Gastroesophageal sphincter (tissue), 3 donors: ENCODE measurements at regions not wholly inside any gene's neighbourhood (a gene's known extent, or its start where the extent isn't known, plus 50 kb on each side); places are given as distances from the start of the nearest gene placed in this dataset.

Source experiments
- EP300 ChIP-seq: sonication (generic); formaldehyde crosslinking; IDR thresholded peaks from one replicate; pipeline ENCODE4 v1.6.1; 2017; ENCODE audit warnings: antibody characterized with exemption, mild to moderate bottlenecking
- POLR2A ChIP-seq, 2 donors: fragments of 450-650 bp; IDR thresholded peaks; one replicate each; pipeline ENCODE4 v1.6.1; 2017; ENCODE audit warnings: antibody characterized with exemption in 2 of 2, mild to moderate bottlenecking in 2 of 2, moderate library complexity in 1 of 2
- POLR2AphosphoS5 ChIP-seq: sonication (generic); formaldehyde crosslinking; IDR thresholded peaks from one replicate; pipeline ENCODE4 v1.6.1; 2017; ENCODE audit warnings: antibody characterized with exemption
- TF ChIP-seq, protein P1 (sequence below), 4 experiments: fragments of 200-600 bp in 2 of 4; fragments of 450-650 bp in 2 of 4; sonication (generic) in 1 of 4; IDR thresholded peaks; one replicate each; pipeline ENCODE4 v1.5.1; 2017 to 2019; ENCODE audit warnings: antibody characterized with exemption in 4 of 4, mild to moderate bottlenecking in 2 of 4, moderate library complexity in 2 of 4

DNA sequence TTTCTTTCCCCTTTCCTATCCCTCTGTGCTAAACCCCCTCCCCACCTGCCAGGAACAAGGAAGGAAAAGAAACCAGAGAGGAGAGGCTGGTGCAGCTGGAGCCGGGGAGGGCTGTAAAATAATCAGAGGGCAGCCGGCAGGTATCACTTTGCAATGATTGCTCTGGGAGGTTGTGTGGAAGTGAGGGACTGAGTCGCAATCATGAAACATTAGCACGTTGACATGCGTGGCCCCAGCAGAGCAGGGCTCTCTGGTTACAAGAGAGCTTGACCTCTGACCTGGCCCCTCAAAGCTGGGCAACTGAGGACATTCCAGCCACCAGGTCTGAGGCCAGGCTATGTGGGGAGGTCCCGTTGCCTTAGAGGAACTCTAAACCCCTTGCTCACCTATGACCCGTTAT, 170.8 kb upstream of the BDNF start:
- TF ChIP-seq, protein P1, sequence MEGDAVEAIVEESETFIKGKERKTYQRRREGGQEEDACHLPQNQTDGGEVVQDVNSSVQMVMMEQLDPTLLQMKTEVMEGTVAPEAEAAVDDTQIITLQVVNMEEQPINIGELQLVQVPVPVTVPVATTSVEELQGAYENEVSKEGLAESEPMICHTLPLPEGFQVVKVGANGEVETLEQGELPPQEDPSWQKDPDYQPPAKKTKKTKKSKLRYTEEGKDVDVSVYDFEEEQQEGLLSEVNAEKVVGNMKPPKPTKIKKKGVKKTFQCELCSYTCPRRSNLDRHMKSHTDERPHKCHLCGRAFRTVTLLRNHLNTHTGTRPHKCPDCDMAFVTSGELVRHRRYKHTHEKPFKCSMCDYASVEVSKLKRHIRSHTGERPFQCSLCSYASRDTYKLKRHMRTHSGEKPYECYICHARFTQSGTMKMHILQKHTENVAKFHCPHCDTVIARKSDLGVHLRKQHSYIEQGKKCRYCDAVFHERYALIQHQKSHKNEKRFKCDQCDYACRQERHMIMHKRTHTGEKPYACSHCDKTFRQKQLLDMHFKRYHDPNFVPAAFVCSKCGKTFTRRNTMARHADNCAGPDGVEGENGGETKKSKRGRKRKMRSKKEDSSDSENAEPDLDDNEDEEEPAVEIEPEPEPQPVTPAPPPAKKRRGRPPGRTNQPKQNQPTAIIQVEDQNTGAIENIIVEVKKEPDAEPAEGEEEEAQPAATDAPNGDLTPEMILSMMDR (IDR thresholded peaks at IDR 0.05): no peak
- TF ChIP-seq POLR2A (IDR thresholded peaks at IDR 0.05) (no peak), POLR2AphosphoS5 (no peak), EP300 (no peak)
